HCT116 (cell line): ENCODE measurements at regions not wholly inside any gene's neighbourhood (a gene's known extent, or its start where the extent isn't known, plus 50 kb on each side); places are given as distances from the start of the nearest gene placed in this dataset.

Source experiments
- ATAC-seq: fragments of 200-7000 bp; cut with Tn5 transposase; 2 replicates; pipeline ENCODE4 v1.9.1; 2020; ENCODE audit warnings: mild to moderate bottlenecking, moderate library complexity
- BruUV-seq: library from RNA; stranded (reverse); fragments of 400-500 nt; replicated peaks from 2 replicates; lab custom pipeline; 2021; lab: Mats Ljungman, UMichigan
- CTCF ChIA-PET: fragments of 300-600 bp; sonication (Branson Sonifier 250); formaldehyde crosslinking; loops from one replicate; lab custom pipeline; 2021; ENCODE audit warnings: antibody characterized with exemption; lab: Charles Lee
- POLR2A ChIA-PET: fragments of 300-600, 350-600 bp; sonication (Branson Sonifier 250); formaldehyde crosslinking; loops from one replicate; lab custom pipeline; 2021; ENCODE audit warnings: antibody characterized with exemption; lab: Charles Lee
- RAD21 ChIA-PET, 2 experiments: fragments of 300-600 bp; sonication (Branson Sonifier 250); formaldehyde crosslinking; loops; one replicate each; lab custom pipeline; 2023; ENCODE audit warnings: low total read pairs in 2 of 2; ENCODE audit not compliant: uncharacterized antibody in 2 of 2, unreplicated experiment in 2 of 2, low non-redundant PET in 1 of 2; lab: Charles Lee
- DNase-seq: peaks from one replicate; pipeline ENCODE4 v3.0.0-alpha.2; 2010; ENCODE audit warnings: low read depth, low spot score
- H2AFZ ChIP-seq: fragments of 200-600 bp; shearing (Covaris generic), sonication (generic); 2 replicates; pipeline ENCODE4 v1.6.1; 2017; ENCODE audit warnings: low read depth, mixed run types, mixed read lengths, antibody characterized with exemption, low read length; ENCODE audit not compliant: poor library complexity, severe bottlenecking
- H3K27ac ChIP-seq: 2 replicates; pipeline ENCODE4 v1.5.1; 2012; ENCODE audit warnings: low read depth, low read length
- H3K27me3 ChIP-seq: fragments of 200-600 bp; sonication (generic); 2 replicates; pipeline ENCODE4 v1.6.1; 2016; ENCODE audit warnings: mixed run types, low read length, mixed read lengths; ENCODE audit not compliant: insufficient read depth
- H3K36me3 ChIP-seq, 2 experiments: fragments of 200-500 bp in 1 of 2; fragments of 200-600 bp in 1 of 2; sonication (Bioruptor generic) in 1 of 2; sonication (generic) in 1 of 2; 2 replicates each; pipeline versions ENCODE4 v1.5.1 to v1.6.1; 2014 to 2016; ENCODE audit warnings: low read length in 2 of 2, inconsistent platforms in 1 of 2, mixed read lengths in 1 of 2, mixed run types in 1 of 2; ENCODE audit not compliant: insufficient read depth in 2 of 2, control insufficient read depth in 1 of 2
- H3K4me1 ChIP-seq, 2 experiments: fragments of 200-600 bp in 1 of 2; sonication (generic) in 1 of 2; 2 replicates each; pipeline versions ENCODE4 v1.5.1 to v1.6.1; 2012 to 2017; ENCODE audit warnings: low read length in 2 of 2, inconsistent platforms in 1 of 2, mild to moderate bottlenecking in 1 of 2, mixed read lengths in 1 of 2, mixed run types in 1 of 2, moderate library complexity in 1 of 2; ENCODE audit not compliant: insufficient read depth in 2 of 2, control insufficient read depth in 1 of 2
- H3K4me2 ChIP-seq: fragments of 200-600 bp; sonication (generic); 2 replicates; pipeline ENCODE4 v1.6.1; 2017; ENCODE audit warnings: mixed run types, low read length, mixed read lengths
- H3K4me3 ChIP-seq, 2 experiments: fragments of 200-600 bp in 1 of 2; sonication (generic) in 1 of 2; replicated peaks in 1 of 2; 2 replicates each; pipeline ENCODE4 v1.5.1; 2011 to 2016; ENCODE audit warnings: low read length in 2 of 2, control low read depth in 1 of 2, low read depth in 1 of 2, mild to moderate bottlenecking in 1 of 2, mixed read lengths in 1 of 2, mixed run types in 1 of 2
- H3K79me2 ChIP-seq: fragments of 200-600 bp; sonication (generic); 2 replicates; pipeline ENCODE4 v1.6.1; 2017; ENCODE audit warnings: mild to moderate bottlenecking, mixed run types, low read length, moderate library complexity, mixed read lengths; ENCODE audit not compliant: insufficient read depth
- H3K9ac ChIP-seq: fragments of 200-600 bp; sonication (generic); 2 replicates; pipeline ENCODE4 v1.6.1; 2016; ENCODE audit warnings: low read length, mixed read lengths
- H3K9me2 ChIP-seq: fragments of 200-600 bp; sonication (generic), shearing (Covaris generic); 2 replicates; pipeline ENCODE4 v1.6.1; 2017; ENCODE audit warnings: mixed run types, mild to moderate bottlenecking, moderate library complexity; ENCODE audit not compliant: insufficient read depth
- H3K9me3 ChIP-seq, 2 experiments: fragments of 200-500 bp in 1 of 2; fragments of 200-600 bp in 1 of 2; sonication (Bioruptor generic) in 1 of 2; sonication (generic) in 1 of 2; 2 replicates each; pipeline ENCODE4 v1.6.1; 2014 to 2017; ENCODE audit warnings: low read length in 2 of 2, mixed read lengths in 2 of 2, inconsistent platforms in 1 of 2, low read depth in 1 of 2, mild to moderate bottlenecking in 1 of 2, mixed run types in 1 of 2, moderate library complexity in 1 of 2; ENCODE audit not compliant: control insufficient read depth in 1 of 2, insufficient read depth in 1 of 2
- H4K20me1 ChIP-seq: fragments of 200-600 bp; sonication (generic), shearing (Covaris generic); 2 replicates; pipeline ENCODE4 v1.6.1; 2017; ENCODE audit warnings: mixed run types, mild to moderate bottlenecking, moderate library complexity; ENCODE audit not compliant: insufficient read depth
- ATF3 ChIP-seq: IDR thresholded peaks from 2 replicates; pipeline ENCODE4 v1.6.1; 2012
- EZH2 ChIP-seq: fragments of 200-600 bp; sonication (generic); IDR thresholded peaks from 2 replicates; pipeline ENCODE4 v1.6.1; 2017; ENCODE audit warnings: antibody characterized with exemption, mixed run types
- EZH2phosphoT487 ChIP-seq: fragments of 200-600 bp; IDR thresholded peaks from 2 replicates; pipeline ENCODE4 v1.6.1; 2018; ENCODE audit warnings: antibody characterized with exemption, borderline replicate concordance
- JUND ChIP-seq: IDR thresholded peaks from 2 replicates; pipeline ENCODE4 v1.6.1; 2012
- SIN3A ChIP-seq: IDR thresholded peaks from 2 replicates; pipeline ENCODE4 v1.6.1; 2012; ENCODE audit warnings: low read depth
- SP1 ChIP-seq: IDR thresholded peaks from 2 replicates; pipeline ENCODE4 v1.6.1; 2012; ENCODE audit warnings: low read depth
- YY1 ChIP-seq: IDR thresholded peaks from 2 replicates; pipeline ENCODE4 v1.6.1; 2011; ENCODE audit warnings: low read length, low read depth, moderate library complexity, mild to moderate bottlenecking; ENCODE audit not compliant: insufficient replicate concordance; ENCODE audit errors: extremely low read depth
- ZBTB33 ChIP-seq: IDR thresholded peaks from 2 replicates; pipeline ENCODE4 v1.6.1; 2011; ENCODE audit warnings: mild to moderate bottlenecking, low read length, moderate library complexity; ENCODE audit not compliant: insufficient replicate concordance; ENCODE audit errors: extremely low read depth
- ZFX ChIP-seq: fragments of 450-650 bp; IDR thresholded peaks from 2 replicates; pipeline ENCODE4 v1.6.1; 2017
- intact Hi-C: fragments of 100-400 bp; cut with micrococcal nuclease; formaldehyde crosslinking; loops from 2 replicates; pipeline ENCODE4 v1.10.0; 2022
- TF ChIP-seq, protein P1 (sequence below), 3 experiments: fragments of 200-600 bp in 1 of 3; sonication (generic) in 1 of 3; IDR thresholded peaks in 2 of 3; conservative IDR thresholded peaks in 1 of 3; 2 replicates each; pipeline ENCODE4 v1.5.1; 2012 to 2017; ENCODE audit warnings: low read depth in 2 of 3, low read length in 2 of 3, antibody characterized with exemption in 1 of 3, borderline replicate concordance in 1 of 3, control low read depth in 1 of 3, mild to moderate bottlenecking in 1 of 3, mixed read lengths in 1 of 3, mixed run types in 1 of 3, moderate library complexity in 1 of 3; ENCODE audit not compliant: insufficient read depth in 1 of 3
- TF ChIP-seq, protein P2 (sequence below): IDR thresholded peaks from 2 replicates; pipeline ENCODE4 v1.6.1; 2012; ENCODE audit warnings: low read depth

GRCh38 chr21:16005996-16006395 lies 276.2 kb downstream of the USP25 start:
- ChIA-PET RAD21 (no interaction called here), POLR2A (no interaction called here), CTCF (no interaction called here)
- H3K9me2 ChIP-seq, result no peaks in the 10 kb centered on the region
- H4K20me1 ChIP-seq, result no peaks in the 10 kb centered on the region
- H3K79me2 ChIP-seq, result no peaks in the 10 kb centered on the region
- peaks cover 0 to 6% of the 10 kb centered on the region in 2 experiments; a peak in 1 of 4 replicates for H3K9me3 ChIP-seq
- no peak overlapping the region for H3K4me2 ChIP-seq
- intact Hi-C loops, result no loop called here
- no peak for TF ChIP-seq SIN3A
- TF ChIP-seq YY1, result no peak
- no peak for TF ChIP-seq SP1
- TF ChIP-seq ZBTB33, result no peak
- no peak for TF ChIP-seq ATF3
- TF ChIP-seq EZH2phosphoT487, result no peak
- TF ChIP-seq EZH2, result no peak
- TF ChIP-seq, protein P1, sequence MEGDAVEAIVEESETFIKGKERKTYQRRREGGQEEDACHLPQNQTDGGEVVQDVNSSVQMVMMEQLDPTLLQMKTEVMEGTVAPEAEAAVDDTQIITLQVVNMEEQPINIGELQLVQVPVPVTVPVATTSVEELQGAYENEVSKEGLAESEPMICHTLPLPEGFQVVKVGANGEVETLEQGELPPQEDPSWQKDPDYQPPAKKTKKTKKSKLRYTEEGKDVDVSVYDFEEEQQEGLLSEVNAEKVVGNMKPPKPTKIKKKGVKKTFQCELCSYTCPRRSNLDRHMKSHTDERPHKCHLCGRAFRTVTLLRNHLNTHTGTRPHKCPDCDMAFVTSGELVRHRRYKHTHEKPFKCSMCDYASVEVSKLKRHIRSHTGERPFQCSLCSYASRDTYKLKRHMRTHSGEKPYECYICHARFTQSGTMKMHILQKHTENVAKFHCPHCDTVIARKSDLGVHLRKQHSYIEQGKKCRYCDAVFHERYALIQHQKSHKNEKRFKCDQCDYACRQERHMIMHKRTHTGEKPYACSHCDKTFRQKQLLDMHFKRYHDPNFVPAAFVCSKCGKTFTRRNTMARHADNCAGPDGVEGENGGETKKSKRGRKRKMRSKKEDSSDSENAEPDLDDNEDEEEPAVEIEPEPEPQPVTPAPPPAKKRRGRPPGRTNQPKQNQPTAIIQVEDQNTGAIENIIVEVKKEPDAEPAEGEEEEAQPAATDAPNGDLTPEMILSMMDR (IDR thresholded peaks at IDR 0.05 in 2 of 3, conservative IDR thresholded peaks at IDR 0.05 in 1 of 3; ENCODE audit: borderline replicate concordance in 1 of 3, insufficient read depth in 1 of 3, low read depth in 2 of 3, low read length in 2 of 3), result no peak
- no peak for TF ChIP-seq JUND
- no peak for TF ChIP-seq ZFX
- TF ChIP-seq, protein P2, sequence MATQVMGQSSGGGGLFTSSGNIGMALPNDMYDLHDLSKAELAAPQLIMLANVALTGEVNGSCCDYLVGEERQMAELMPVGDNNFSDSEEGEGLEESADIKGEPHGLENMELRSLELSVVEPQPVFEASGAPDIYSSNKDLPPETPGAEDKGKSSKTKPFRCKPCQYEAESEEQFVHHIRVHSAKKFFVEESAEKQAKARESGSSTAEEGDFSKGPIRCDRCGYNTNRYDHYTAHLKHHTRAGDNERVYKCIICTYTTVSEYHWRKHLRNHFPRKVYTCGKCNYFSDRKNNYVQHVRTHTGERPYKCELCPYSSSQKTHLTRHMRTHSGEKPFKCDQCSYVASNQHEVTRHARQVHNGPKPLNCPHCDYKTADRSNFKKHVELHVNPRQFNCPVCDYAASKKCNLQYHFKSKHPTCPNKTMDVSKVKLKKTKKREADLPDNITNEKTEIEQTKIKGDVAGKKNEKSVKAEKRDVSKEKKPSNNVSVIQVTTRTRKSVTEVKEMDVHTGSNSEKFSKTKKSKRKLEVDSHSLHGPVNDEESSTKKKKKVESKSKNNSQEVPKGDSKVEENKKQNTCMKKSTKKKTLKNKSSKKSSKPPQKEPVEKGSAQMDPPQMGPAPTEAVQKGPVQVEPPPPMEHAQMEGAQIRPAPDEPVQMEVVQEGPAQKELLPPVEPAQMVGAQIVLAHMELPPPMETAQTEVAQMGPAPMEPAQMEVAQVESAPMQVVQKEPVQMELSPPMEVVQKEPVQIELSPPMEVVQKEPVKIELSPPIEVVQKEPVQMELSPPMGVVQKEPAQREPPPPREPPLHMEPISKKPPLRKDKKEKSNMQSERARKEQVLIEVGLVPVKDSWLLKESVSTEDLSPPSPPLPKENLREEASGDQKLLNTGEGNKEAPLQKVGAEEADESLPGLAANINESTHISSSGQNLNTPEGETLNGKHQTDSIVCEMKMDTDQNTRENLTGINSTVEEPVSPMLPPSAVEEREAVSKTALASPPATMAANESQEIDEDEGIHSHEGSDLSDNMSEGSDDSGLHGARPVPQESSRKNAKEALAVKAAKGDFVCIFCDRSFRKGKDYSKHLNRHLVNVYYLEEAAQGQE, result no peak
- no peak for ATAC-seq
- BruUV-seq, result no TSS peak
- no peaks in the 10 kb centered on the region for H3K27me3 ChIP-seq
- no peak overlapping the region for H3K9ac ChIP-seq
- H3K36me3 ChIP-seq, result no peaks in the 10 kb centered on the region
- no peak for DNase-seq
- no peak overlapping the region for H2AFZ ChIP-seq
- no peaks in the 10 kb centered on the region for H3K4me1 ChIP-seq
- H3K4me3 ChIP-seq, result no peak overlapping the region
- H3K27ac ChIP-seq, result no peak overlapping the region
